HepG2 (cell line): ENCODE measurements at regions not wholly inside any gene's neighbourhood (a gene's known extent, or its start where the extent isn't known, plus 50 kb on each side); places are given as distances from the start of the nearest gene placed in this dataset.

Source experiments
- ATAC-seq: fragments of 200-7000 bp; cut with Tn5 transposase; 3 replicates; pipeline ENCODE4 v1.9.1; 2020; ENCODE audit warnings: mild to moderate bottlenecking, moderate library complexity
- BruUV-seq: library from RNA; stranded (reverse); fragments of 400-500 nt; replicated peaks from 2 replicates; lab custom pipeline; 2021; lab: Mats Ljungman, UMichigan
- CTCF ChIA-PET: fragments of 300-600 bp; formaldehyde crosslinking; extraction: SDS; loops from one replicate; lab custom pipeline; 2021; ENCODE audit warnings: low total read pairs, inconsistent platforms, low intra/inter-chr PET ratio; lab: Yijun Ruan, JAX
- POLR2A ChIA-PET: fragments of 350-600 bp; sonication (Branson Sonifier 250); formaldehyde crosslinking; loops from one replicate; lab custom pipeline; 2020; ENCODE audit warnings: antibody characterized with exemption, inconsistent platforms; lab: Yijun Ruan, JAX
- DNase-seq: peaks from one replicate; pipeline ENCODE4 v3.0.0-alpha.2; 2015; ENCODE audit warnings: low spot score
- FAIRE-seq: peaks from 3 replicates; lab custom pipeline; 2011; peaks lifted over from hg19 to GRCh38; lab: Jason Lieb, UNC
- H2AFZ ChIP-seq: one replicate; pipeline ENCODE4 v1.6.1; 2011; ENCODE audit warnings: low read length, inconsistent platforms
- H3K27ac ChIP-seq: fragments of 300-600 bp; 3 replicates; pipeline ENCODE4 v1.8.0; 2011; ENCODE audit warnings: mixed run types, mild to moderate bottlenecking, mixed read lengths, low read length, inconsistent platforms; ENCODE audit not compliant: insufficient read depth; ENCODE audit errors: extremely low read length
- H3K27me3 ChIP-seq, 2 experiments: fragments of 200-600 bp in 1 of 2; 2 replicates in 1 of 2; 3 replicates in 1 of 2; pipeline versions ENCODE4 v1.6.0 to v1.8.0; 2011; ENCODE audit warnings: low read length in 2 of 2, mild to moderate bottlenecking in 2 of 2, moderate library complexity in 2 of 2, inconsistent platforms in 1 of 2; ENCODE audit not compliant: insufficient read depth in 2 of 2, control insufficient read depth in 1 of 2
- H3K36me3 ChIP-seq, 2 experiments: fragments of 200-600 bp in 1 of 2; replicated peaks in 1 of 2; 2 replicates in 1 of 2; 3 replicates in 1 of 2; pipeline versions ENCODE4 v1.5.1 to v1.8.0; 2011; ENCODE audit warnings: low read length in 2 of 2, inconsistent platforms in 1 of 2; ENCODE audit not compliant: insufficient read depth in 2 of 2, control insufficient read depth in 1 of 2
- H3K4me1 ChIP-seq: 2 replicates; pipeline ENCODE4 v1.5.1; 2012; ENCODE audit warnings: low read length, inconsistent platforms; ENCODE audit not compliant: insufficient read depth
- H3K4me2 ChIP-seq: 2 replicates; pipeline ENCODE4 v1.6.0; 2011; ENCODE audit warnings: low read depth, low read length, inconsistent platforms
- H3K4me3 ChIP-seq, 3 experiments: fragments of 200-600 bp in 1 of 3; sonication (generic), shearing (Covaris generic) in 1 of 3; replicated peaks in 1 of 3; 2 replicates each; pipeline ENCODE4 v1.5.1; 2011 to 2016; ENCODE audit warnings: low read length in 3 of 3, inconsistent platforms in 2 of 3, low read depth in 2 of 3, mild to moderate bottlenecking in 2 of 3, control low read depth in 1 of 3, mixed read lengths in 1 of 3; ENCODE audit not compliant: insufficient read depth in 1 of 3
- H3K79me2 ChIP-seq: one replicate; pipeline ENCODE4 v1.6.1; 2011; ENCODE audit warnings: low read length, inconsistent platforms; ENCODE audit not compliant: insufficient read depth
- H3K9ac ChIP-seq: 2 replicates; pipeline ENCODE4 v1.6.0; 2011; ENCODE audit warnings: mild to moderate bottlenecking, low read depth, low read length, inconsistent platforms; ENCODE audit not compliant: insufficient read depth
- H3K9me3 ChIP-seq: 2 replicates; pipeline ENCODE4 v1.5.1; 2012; ENCODE audit warnings: mild to moderate bottlenecking, low read length
- H4K20me1 ChIP-seq: 2 replicates; pipeline ENCODE4 v1.6.0; 2011; ENCODE audit warnings: inconsistent platforms, mild to moderate bottlenecking, low read length, moderate library complexity; ENCODE audit not compliant: insufficient read depth
- CCAR2 ChIP-seq: fragments of 200-400 bp; formaldehyde crosslinking; optimal IDR thresholded peaks from 2 replicates; pipeline ENCODE3; 2018; ENCODE audit warnings: low read depth, mild to moderate bottlenecking, low read length, moderate library complexity
- CENPBD1 ChIP-seq: sonication (generic); formaldehyde crosslinking; IDR thresholded peaks from 2 replicates; pipeline ENCODE4 v1.8.0; 2022; ENCODE audit warnings: missing genetic modification reagents, low read depth, mild to moderate bottlenecking, borderline replicate concordance
- CHD4 ChIP-seq: fragments of 200-600 bp; sonication (generic); IDR thresholded peaks from 2 replicates; pipeline ENCODE4 v1.7.0; 2017; ENCODE audit warnings: mild to moderate bottlenecking, low read length, borderline replicate concordance
- E2F5 ChIP-seq: sonication (generic); formaldehyde crosslinking; conservative IDR thresholded peaks from 2 replicates; pipeline ENCODE4 v1.4.0; 2020; ENCODE audit warnings: missing genetic modification reagents
- FOXO1 ChIP-seq: sonication (generic); formaldehyde crosslinking; IDR thresholded peaks from 2 replicates; pipeline ENCODE4 v1.4.0; 2020; ENCODE audit warnings: missing genetic modification reagents
- HBP1 ChIP-seq: IDR thresholded peaks from 2 replicates; pipeline ENCODE4 v1.6.1; 2016; ENCODE audit warnings: low read depth, control low read depth
- MAFG ChIP-seq: sonication (generic); formaldehyde crosslinking; IDR thresholded peaks from 2 replicates; pipeline ENCODE4 v1.5.1; 2020; ENCODE audit warnings: mild to moderate bottlenecking, missing genetic modification reagents
- MED8 ChIP-seq: sonication (generic); formaldehyde crosslinking; IDR thresholded peaks from 2 replicates; pipeline ENCODE4 v1.8.1; 2023; ENCODE audit warnings: mild to moderate bottlenecking, missing genetic modification reagents; ENCODE audit not compliant: insufficient replicate concordance
- MIXL1 ChIP-seq: IDR thresholded peaks from 2 replicates; pipeline ENCODE4 v1.6.1; 2016
- SP4 ChIP-seq: sonication (generic); formaldehyde crosslinking; IDR thresholded peaks from 2 replicates; pipeline ENCODE4 v1.8.1; 2023; ENCODE audit warnings: mild to moderate bottlenecking, missing genetic modification reagents
- ZNF503 ChIP-seq: sonication (generic); formaldehyde crosslinking; IDR thresholded peaks from 2 replicates; pipeline ENCODE4 v1.4.0; 2020; ENCODE audit warnings: missing genetic modification reagents
- ZNF558 ChIP-seq: sonication (generic); formaldehyde crosslinking; IDR thresholded peaks from 2 replicates; pipeline ENCODE4 v1.9.0; 2022; ENCODE audit warnings: mild to moderate bottlenecking, missing genetic modification reagents, borderline replicate concordance
- ZNF563 ChIP-seq: sonication (generic); formaldehyde crosslinking; IDR thresholded peaks from 2 replicates; pipeline ENCODE4 v1.8.0; 2022; ENCODE audit warnings: mild to moderate bottlenecking, moderate library complexity, missing genetic modification reagents
- WGBS: methylation state at CpG from one replicate; pipeline ENCODE4 v1.1.6; 2017; ENCODE audit warnings: low lambda C conversion rate; 5-methylcytosine and 5-hydroxymethylcytosine counted together
- in situ Hi-C: cut with HindIII; loops from 2 replicates; pipeline ENCODE4 v1.10.0; 2017; ENCODE audit warnings: low pct_unique_long_range_greater_than_20kb; ENCODE audit not compliant: extremely low pct_ligation_motif_present
- intact Hi-C: fragments of 100-400 bp; cut with micrococcal nuclease; formaldehyde crosslinking; loops from one replicate; pipeline ENCODE4 v1.10.0; 2022; ENCODE audit not compliant: unreplicated experiment

- H3K27ac ChIP-seq = no peak overlapping the region
- no peaks in the 10 kb centered on the region for H3K36me3 ChIP-seq
- no peak for DNase-seq
- no peaks in the 10 kb centered on the region for H3K9me3 ChIP-seq
- no peak for TF ChIP-seq ZNF563 (CRISPR knock-in tag)
- no peak for TF ChIP-seq HBP1 (CRISPR knock-in tag)
- no peak for TF ChIP-seq CENPBD1 (CRISPR knock-in tag)
- TF ChIP-seq SP4 = no peak
- no peak for TF ChIP-seq MIXL1 (CRISPR knock-in tag)
- no peak for TF ChIP-seq FOXO1 (CRISPR knock-in tag)
- TF ChIP-seq MED8 (CRISPR knock-in tag) = no peak
- TF ChIP-seq CHD4 = no peak
- no peak for TF ChIP-seq CCAR2
- TF ChIP-seq MAFG (CRISPR knock-in tag) = no peak
- no peak for TF ChIP-seq ZNF503 (CRISPR knock-in tag)
- no peak for TF ChIP-seq E2F5 (CRISPR knock-in tag)
- no peak for TF ChIP-seq ZNF558 (CRISPR knock-in tag)
- H3K4me3 ChIP-seq = no peak overlapping the region
- 83% methylated on average over 8 of the region's 8 CpGs for WGBS
- ATAC-seq = no peak
- H3K27me3 ChIP-seq = peaks cover 0 to 3% of the 10 kb centered on the region in 2 experiments; a peak in 3 of 5 replicates
- no peak overlapping the region for H2AFZ ChIP-seq
- no peak overlapping the region for H3K9ac ChIP-seq
- no peak overlapping the region for H3K4me2 ChIP-seq
- POLR2A ChIA-PET = no interaction called here
- intact Hi-C loops = no loop called here
- no TSS peak for BruUV-seq
- H3K79me2 ChIP-seq = no peaks in the 10 kb centered on the region
- peaks cover 43% of the 10 kb centered on the region for H3K4me1 ChIP-seq
- in situ Hi-C loops = no loop called here
- no peak for FAIRE-seq
- CTCF ChIA-PET = no interaction called here
- H4K20me1 ChIP-seq = no peaks in the 10 kb centered on the region
Observed at GRCh38 chr3:193873426-193874201, 262.3 kb upstream of the HES1 start.
